ENCODE measurements at regions not wholly inside any gene's neighbourhood (a gene's known extent, or its start where the extent isn't known, plus 50 kb on each side); places are given as distances from the start of the nearest gene placed in this dataset.
"Not testable (repeated sequence)": the region's sequence is repeated elsewhere in the genome, so short reads cannot be mapped to it uniquely, and the experiment has no call there.

DNA sequence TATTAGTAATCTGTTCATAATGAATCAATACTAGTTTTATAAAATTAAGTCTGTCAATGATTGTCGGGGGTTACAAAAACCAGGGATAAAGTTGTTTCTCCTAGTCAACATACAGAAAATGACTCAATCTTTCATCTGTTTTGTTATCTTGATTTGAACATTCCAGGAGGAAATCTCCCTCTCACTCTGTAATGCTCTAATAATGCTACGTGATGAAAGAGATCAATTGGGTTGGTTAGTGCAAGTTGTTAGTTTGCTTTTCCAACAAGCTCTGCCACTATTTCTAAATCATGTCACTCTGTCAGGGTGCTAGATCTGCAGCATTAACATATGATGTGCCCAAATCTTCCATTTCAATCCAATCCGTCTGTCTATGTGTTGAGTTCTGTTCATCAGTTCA, 379.5 kb upstream of the GJE1 start:
- no peak for DNase-seq

DNA sequence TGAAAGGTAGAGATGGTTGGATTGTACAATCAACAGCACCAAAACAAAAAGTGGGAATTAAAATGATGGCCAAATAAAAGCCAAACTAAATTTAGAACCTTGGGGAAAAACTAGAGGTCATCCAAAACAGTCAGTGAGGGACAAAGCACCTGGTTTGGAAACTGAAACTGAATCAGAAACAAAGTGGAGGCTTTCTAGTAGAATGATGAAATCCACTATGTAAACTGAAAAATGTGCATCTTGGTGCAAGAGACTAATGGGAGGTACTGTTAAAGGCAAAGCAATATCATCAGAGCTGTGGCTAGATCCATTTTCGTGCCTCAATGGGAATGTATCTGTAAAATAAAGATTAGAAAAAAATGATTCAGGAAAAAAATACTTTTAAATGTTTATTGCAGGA, 380.0 kb upstream of the GJE1 start:
- DNase-seq = no peak

DNA sequence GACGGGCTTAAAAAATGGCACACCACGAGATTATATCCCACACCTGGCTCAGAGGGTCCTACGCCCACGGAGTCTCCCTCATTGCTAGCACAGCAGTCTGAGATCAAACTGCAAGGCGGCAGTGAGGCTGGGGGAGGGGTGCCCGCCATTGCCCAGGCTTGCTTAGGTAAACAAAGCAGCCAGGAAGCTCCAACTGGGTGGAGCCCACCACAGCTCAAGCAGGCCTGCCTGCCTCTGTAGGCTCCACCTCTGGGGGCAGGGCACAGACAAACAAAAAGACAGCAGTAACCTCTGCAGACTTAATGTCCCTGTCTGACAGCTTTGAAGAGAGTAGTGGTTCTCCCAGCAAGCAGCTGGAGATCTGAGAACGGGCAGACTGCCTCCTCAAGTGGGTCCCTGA, 386.4 kb upstream of the GJE1 start:
- DNase-seq = not testable (repeated sequence)

DNA sequence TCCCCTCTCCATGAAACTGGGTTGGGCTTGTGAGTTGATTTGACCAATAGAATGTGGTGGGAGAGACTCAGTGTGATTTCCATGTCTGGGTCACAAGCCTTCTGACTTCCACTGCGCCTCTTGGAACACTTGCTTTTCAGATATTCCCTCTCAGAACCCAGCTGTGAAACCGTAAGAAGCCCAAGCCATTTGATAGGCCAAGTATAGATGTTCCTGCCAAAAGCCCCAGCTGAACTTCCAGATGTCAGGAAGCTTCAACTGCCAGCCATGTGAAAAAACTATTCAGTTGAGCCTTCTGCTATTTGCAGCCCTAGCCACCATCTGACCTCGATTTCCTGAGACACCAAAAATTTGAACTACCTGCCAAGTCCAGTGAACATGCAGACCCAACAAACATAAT, 387.8 kb upstream of the GJE1 start:
- no peak for DNase-seq

DNA sequence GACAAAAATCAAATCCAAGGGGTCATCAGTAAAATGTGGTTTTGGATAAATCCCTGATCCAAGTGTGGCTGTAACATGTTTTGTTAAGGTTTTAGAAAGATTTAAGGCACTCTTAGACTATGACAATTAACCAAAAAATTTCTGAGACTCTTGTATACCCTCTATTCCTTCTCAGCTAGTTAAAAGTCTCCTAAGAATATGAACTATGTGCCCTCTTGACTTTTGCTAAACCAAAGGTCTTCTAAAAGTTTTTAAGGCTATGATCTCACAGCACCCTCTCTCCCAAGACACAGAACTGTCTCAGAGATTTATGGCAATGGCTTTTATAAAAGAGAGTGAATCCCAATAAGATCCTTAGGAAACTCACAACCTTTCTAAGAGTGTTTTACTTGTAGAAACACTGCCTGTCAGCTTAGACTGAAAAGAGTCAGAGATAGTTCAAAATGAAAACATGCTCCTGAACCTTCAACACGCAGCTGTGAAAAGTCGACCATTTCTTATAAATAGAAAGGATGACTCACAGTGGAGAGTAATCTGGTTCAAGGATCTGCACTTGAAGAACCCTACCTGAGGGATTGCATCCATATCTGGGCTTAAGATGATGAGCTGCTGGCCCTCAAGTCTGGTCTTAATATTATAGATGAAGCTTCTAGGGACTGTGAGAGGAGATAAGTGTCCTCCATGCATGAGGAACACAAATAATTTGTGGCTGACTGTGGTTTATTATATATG, 388.4 kb upstream of the GJE1 start:
- DNase-seq = no peak

DNA sequence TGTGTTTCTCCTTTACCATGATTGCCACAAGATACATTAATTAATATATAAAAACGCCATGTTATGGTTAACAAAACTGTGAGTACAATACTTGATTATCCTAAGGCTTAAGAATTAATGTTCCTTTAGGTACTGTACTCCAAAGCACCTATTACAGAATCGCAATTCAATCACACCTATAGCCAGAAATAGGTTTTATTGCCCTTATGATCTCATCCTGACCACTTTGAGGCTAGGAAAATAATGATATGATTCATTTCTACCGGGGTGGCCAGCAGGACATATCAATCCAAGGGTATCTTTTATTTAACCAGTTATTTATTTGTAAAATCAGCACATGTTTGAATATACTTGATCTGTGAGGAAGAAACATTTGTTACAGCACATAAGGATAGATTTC, 396.6 kb upstream of the GJE1 start:
- no peak for DNase-seq

DNA sequence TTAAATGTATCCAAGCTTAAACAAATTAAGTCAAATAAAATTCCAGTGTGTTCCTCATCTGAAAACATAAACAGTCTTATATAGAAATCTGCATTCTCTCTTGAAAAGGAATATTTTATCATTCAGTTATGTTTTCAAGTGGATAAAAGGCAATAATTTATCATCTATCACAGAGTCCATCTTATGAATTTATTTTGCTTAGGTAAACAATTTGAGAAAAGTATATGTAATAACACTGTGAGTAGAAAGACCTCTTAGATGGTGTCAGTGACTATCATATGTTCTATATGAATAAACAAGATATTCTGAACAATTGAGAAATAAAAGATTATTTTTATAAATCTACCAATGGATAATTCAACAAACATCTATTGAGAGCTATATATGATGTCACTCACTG, 397.6 kb upstream of the GJE1 start:
- DNase-seq = no peak

DNA sequence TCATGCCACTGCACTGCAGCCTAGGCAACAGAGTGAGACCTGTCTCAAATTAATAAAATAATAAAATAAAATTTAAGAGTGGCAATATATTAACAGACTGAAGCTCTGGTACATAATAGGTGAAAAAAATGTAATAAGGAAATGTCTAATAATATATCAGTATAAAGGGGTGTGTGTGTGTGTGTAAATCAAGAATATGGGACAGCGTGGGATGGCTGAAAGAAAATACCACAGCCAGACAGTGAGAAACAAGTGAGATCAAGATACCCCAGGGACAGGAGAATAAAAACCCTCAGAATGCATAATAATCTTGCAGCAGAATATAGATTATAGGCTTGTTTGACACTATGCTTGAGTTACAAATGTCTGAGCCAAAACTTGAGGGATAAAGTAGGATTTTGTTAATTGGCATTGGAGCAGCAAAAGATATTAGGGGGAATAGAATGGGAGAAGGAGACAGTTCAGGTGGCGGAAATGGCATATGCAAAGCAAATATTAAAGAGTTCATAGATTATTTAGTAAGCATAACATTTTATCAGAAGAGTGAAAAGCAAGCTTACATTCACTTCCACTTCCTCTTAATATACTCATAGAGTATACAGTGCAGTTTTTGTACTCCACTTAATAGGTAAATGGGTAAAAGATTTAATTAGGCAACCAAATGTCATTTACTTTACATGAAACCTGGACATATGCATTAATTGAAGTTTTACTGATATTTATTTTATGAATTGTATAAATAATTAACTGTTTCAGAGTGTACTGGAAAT, 398.5 kb upstream of the GJE1 start:
- no peak for DNase-seq

DNA sequence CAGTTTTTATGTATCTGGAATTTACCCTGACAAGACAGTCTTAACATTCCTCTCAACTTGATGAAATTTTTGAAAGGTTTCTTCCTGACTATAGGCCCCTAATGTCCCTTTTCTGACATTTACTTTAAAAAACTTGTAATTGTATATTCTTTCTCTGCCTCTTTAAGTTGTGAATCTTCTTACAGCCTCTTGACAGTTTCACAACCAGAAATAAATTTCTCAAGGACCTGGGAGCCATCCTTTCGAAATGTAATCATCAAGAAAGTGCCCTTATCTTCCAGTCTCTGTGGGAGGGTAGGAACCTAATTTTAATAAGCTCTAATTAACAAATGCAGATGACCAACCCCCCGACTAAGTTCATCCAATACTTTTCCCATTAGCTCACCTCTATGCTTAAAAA, 403.6 kb upstream of the GJE1 start:
- DNase-seq = no peak

DNA sequence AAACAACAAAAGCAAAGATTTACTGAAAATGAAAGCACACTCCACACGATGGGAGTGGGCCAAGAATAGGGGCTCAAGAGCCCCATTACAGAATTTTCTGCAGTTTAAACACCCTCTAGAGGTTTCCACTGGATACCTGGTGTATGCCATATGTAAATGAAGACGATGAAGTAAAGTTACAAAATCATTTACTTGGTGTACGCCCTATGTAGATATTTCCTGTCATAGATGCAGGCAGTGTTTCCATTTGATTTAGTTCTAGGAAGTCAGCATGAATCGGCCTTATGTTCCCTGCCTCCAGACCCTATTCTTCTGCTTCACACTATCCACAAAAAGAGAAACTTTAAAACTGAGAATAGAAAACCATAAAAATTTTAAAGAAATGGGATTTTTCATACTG, 404.4 kb upstream of the GJE1 start:
- no peak for DNase-seq

DNA sequence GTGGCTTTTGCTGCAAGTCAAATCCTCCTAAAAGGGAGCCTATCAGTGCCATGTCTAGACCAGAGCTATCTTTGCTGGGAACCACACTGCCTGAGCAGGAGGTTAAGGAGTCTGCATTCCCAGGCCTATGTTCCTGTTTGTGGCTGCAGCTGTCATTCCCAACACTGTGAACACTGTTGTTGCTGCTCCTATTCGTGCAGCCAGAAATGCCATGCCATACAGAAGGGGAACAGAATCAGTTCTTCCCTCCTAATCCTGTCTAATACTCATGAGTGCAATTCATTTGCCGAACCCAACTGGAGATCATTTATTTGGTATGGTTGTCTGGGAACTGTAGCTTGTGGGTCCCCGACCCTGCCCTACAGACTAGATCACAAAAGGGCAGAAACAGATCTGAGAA, 406.5 kb upstream of the GJE1 start:
- no peak for DNase-seq

DNA sequence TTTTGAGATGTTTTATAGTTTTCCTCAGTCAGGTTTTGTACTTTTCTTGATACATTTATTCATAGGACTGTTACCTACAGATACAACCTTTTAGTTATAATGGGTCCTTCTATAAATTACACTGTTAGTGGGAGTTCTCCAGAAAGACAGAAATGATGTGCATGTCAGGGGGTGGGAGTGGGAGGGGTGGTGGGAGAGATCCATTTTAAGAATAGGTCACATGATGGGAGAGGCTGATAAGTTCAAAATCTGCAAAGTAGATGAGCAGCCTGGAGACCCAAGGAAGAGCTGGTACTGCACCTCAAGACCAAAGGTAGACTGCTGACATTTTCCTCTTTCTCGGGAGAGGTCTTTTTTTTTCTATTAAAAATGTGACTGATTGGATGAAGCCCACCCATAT, 408.0 kb upstream of the GJE1 start:
- no peak for DNase-seq

DNA sequence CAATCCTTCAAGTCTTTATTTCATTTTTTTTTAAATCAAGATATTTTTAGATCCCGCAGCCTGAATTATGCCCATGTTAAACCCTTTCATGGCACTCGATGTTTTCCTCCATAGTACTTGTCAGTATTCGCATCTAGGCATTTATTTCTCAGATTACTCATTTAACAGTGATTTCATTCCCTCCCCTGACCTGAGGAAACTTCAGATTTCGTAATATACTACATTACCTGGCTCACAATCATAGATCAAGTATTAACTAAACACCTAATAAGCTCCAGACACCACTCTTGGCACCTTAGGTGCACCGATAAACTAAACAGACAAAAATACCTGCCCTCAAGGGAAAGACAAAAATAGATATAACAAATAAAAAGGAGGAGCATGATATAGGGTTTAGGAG, 413.2 kb upstream of the GJE1 start:
- DNase-seq = no peak

DNA sequence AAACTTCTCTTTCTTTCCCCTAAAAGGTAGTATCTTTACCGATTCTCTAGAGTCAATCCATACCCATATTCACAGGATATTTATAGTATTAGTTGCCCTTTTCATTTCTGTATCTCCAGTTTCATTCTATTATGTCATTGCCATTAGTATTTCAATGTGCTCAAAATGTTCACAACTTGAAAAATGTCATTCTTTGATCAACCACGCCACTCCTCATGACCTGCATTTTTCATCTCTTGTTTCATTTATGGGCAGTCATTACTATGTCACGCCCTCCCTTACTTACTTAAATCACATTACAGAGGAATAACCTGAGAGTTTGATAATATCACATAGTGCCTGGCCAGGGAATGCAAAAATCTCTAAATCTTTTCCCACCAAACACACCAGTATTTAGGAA, 427.3 kb upstream of the GJE1 start:
- no peak for DNase-seq

DNA sequence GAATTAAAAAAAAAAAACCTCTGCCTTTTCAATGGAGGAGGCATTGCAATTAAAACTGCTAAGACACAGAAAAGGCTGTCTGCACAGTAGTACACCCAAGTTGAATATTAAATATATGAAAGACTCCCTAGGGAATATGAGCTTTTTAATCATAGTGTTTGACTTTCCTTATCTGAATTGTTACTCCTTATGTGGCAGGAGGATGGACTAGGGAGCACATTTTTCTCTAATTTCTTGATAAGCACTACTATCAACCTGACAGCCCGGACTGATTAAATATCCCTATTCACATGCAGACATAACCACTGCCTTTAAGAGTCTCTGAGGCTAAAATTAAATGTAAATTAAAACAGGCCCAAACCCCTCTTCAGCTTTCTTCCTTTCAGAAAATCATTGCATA, 428.6 kb upstream of the GJE1 start:
- no peak for DNase-seq

DNA sequence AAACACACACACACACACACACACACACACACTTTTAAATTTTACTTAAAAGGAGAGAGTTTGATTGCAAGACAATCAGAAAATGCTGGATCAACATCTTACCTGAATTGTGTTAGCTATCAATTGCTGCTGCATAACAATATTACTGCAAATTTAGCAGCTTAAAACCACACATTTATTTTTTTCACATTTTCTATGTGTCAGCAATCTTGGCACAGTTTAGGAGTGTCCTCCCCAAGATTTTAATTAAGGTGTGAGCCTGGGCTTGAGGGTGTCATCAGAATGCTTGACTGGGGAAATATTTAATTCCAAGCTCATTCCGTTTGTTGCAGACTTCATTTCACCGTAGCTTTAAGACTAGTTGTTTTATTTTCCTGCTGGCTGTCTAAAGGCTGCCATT, 431.0 kb upstream of the GJE1 start:
- DNase-seq = no peak

DNA sequence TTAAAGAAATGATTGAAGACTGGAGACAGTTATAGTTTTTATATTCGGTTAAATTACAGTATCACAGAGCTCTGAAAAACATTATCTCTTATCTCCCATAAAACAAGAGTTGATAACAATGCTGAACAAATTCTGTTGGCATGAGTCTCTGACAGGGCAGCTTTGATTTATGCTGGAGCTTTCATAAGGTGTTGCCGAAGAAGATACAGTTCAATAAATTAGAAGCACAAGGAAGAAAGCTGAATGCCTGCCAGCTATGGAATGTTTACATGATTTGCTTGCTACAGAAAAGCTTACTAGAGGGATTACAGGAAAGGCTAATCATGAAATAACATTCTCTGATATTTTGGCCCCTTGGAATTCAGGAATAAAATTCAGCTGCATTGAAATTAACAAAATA, 431.9 kb upstream of the GJE1 start:
- no peak for DNase-seq

DNA sequence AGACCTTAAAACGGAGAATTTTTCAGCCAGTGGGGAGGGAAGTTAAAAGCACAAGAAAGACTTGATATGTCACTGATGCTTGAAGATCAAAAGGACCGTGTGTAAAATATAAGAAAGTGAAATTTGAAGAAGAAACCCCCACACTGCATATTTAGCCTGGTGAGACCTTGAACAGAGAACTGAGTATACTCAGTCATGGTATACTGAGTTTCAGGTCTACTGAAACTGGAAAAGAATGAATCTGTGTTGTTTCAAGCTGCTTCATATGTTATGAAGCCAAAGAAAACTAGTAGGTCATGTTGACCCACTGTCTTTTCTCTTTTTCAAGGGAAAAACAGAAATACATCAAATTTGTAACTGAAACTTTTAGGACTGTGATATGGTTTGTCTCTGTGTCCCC, 443.8 kb upstream of the GJE1 start:
- no peak for DNase-seq

DNA sequence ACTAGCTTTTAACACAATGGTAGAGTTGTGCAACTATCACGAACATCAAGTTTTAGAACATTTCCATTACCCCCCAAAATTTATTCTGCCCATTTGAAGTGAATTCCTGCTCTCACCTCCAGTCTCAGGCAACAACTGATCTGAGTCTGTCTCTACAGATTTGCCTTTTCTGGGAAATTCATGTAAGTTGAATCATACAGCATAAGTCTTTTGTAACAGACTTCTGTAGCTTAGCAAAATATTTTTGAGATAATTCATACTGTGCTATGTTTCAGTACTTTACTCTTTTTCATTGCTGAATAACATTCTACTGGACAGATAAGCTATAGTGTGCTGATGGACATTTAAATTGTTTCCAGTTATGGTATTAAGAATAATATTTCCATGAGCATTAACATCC, 447.3 kb upstream of the GJE1 start:
- no peak for DNase-seq

DNA sequence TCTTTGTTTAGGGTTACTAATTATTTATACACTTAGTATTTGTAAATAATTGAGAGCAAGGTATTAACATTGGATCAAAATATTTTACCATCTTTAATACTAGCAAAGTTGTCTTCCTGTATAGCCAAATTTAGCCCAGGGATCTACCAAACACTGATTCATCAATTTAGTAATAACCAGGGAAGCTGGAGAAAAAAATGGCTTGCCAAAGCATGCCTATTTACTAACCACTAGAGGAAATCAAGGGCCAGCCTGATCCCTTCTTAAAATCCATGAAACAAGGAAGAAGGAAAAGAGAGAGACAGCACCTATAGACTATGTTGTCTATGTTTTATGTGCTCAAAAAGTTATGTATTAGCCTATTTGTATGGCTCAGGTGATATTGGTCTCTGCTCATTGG, 450.3 kb upstream of the GJE1 start:
- DNase-seq = no peak

DNA sequence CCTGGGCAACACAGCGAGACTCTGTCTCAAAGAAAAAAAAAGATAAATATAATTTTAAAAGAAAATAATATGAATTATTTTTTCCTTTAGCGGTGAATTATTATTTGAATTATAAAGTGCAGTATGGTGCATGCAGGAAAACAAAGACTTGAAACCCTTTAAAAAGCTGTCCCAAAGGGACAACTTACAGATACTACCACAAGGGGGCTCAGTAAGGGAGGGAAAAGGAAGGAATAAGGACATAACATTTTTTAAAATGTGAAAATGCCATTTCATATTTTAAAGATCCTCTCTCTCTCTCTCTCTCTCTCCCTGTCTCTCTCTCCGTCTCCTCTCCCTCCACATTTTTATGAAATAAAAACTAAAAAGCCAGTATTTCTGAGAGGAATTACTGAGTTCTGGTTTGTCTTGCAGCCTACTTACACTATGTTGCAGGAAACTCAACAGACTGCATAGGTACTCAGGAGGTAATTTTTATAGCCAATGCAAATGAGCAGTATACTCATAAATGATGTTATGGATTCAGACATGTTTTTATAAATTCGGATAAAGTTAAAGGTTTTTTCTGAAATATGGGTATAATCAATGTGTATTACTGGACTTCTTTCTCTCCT, 455.0 kb upstream of the GJE1 start:
- no peak for DNase-seq

DNA sequence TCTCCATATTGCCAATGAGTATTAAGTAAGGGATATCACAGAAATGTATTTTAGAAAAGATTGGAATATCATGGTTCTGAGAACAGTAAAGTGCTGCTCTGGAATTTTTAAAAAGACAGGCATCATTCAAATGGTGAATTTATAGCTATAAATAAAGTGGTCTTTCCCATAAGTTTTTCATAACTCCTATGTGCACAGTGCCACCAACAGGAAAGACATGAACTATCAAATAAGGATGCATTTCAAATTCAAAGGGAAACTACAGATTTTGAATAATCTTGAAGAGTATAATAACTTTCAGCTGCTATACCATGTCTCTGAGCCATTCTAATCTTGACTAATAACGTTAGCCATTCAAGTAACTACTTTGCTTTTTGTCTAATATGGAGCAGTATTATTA, 456.8 kb upstream of the GJE1 start:
- DNase-seq = no peak

DNA sequence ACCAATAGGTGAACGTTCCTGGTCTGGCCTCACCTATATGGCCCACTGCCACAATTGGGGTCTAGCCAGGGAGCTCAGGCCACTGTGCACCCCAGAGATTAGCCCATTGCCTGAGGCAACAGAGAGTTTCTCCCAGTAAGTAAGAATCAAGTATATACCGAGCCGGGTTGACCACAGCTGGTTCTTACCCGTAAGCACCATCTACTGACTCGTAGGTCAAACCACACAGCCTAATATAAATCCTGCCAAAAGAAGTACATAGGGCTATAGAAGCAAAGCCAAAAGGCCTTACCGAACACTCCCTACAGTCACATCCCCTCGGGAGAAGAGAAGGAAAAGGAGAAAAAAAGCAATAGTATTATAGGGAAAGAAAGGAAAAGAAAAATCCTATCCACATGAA, 463.6 kb upstream of the GJE1 start:
- no peak for DNase-seq

DNA sequence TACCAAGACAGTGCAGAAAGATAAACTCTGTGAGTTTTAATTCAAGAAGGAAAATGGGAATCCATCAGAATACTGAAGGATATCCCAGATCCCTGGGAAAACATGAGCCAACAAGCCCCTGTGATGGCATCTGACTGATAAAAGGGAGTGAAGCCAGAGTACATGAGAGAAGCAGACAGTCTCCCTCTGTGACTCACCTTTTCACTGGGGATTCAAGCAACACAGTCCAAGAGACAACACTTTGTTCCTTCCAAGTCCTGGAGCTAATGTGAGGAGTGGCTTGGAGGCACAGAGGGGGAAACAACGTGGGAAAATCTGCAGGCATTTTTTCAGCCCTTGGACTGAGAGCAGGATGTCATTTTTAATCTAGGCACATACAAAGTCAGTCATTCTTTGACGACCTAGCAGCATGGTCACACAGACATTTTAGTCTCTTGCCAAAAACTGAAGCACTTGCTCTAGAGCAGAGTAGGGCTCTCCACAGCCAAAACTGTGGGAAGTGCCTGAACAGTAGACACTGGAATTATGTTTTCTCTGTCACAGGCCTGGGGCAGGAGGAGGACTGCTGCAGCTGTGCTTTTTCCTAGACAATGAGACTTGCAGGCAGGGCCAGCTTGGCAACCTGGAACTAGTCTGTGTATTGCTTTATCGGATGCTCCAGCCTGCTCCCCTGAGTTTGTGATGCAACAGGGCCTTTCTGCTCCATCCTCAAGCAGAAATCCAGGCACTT, 465.0 kb upstream of the GJE1 start:
- DNase-seq = no peak
